H9 (cell line): ENCODE measurements at regions not wholly inside any gene's neighbourhood (a gene's known extent, or its start where the extent isn't known, plus 50 kb on each side); places are given as distances from the start of the nearest gene placed in this dataset.

Source experiments
- DNase-seq: peaks from one replicate; pipeline ENCODE4 v3.0.0-alpha.2; 2017
- H2AFZ ChIP-seq: one replicate; pipeline ENCODE4 v1.6.1; 2013; ENCODE audit warnings: mild to moderate bottlenecking, low read length, control low read depth, moderate library complexity
- H2AK5ac ChIP-seq: 2 replicates; pipeline ENCODE4 v1.6.1; 2013; ENCODE audit warnings: low read length, control low read depth, mixed read lengths; ENCODE audit not compliant: insufficient read length
- H2BK120ac ChIP-seq: one replicate; pipeline ENCODE4 v1.6.1; 2013; ENCODE audit warnings: low read depth, mild to moderate bottlenecking, low read length, control low read depth, inconsistent platforms; ENCODE audit not compliant: poor library complexity, severe bottlenecking
- H2BK12ac ChIP-seq: 2 replicates; pipeline ENCODE4 v1.6.1; 2013; ENCODE audit warnings: low read length, control low read depth, mixed read lengths, low read depth; ENCODE audit not compliant: insufficient read length
- H2BK15ac ChIP-seq: 2 replicates; pipeline ENCODE4 v1.6.1; 2013; ENCODE audit warnings: low read depth, low read length, control low read depth
- H2BK20ac ChIP-seq: one replicate; pipeline ENCODE4 v1.6.1; 2013; ENCODE audit warnings: low read depth, mild to moderate bottlenecking, low read length, control low read depth, inconsistent platforms; ENCODE audit not compliant: poor library complexity, severe bottlenecking
- H2BK5ac ChIP-seq: 2 replicates; pipeline ENCODE4 v1.6.1; 2013; ENCODE audit warnings: low read length, control low read depth, mixed read lengths; ENCODE audit not compliant: insufficient read length
- H3K14ac ChIP-seq: 2 replicates; pipeline ENCODE4 v1.6.1; 2013; ENCODE audit warnings: low read length, control low read depth; ENCODE audit not compliant: insufficient read depth
- H3K18ac ChIP-seq: 2 replicates; pipeline ENCODE4 v1.6.1; 2013; ENCODE audit warnings: low read depth, mild to moderate bottlenecking, mixed read lengths, low read length, control low read depth; ENCODE audit not compliant: insufficient read length
- H3K23ac ChIP-seq: 2 replicates; pipeline ENCODE4 v1.6.1; 2013; ENCODE audit warnings: low read length, control low read depth, mixed read lengths, low read depth; ENCODE audit not compliant: insufficient read length
- H3K23me2 ChIP-seq: 2 replicates; pipeline ENCODE4 v1.6.1; 2013; ENCODE audit warnings: low read depth, mild to moderate bottlenecking, mixed read lengths, low read length, control low read depth; ENCODE audit not compliant: insufficient read length, poor library complexity, severe bottlenecking
- H3K27ac ChIP-seq: 2 replicates; pipeline ENCODE4 v1.5.1; 2013; ENCODE audit warnings: low read length, control low read depth, mixed read lengths, low read depth; ENCODE audit not compliant: insufficient read length
- H3K27me3 ChIP-seq: 2 replicates; pipeline ENCODE4 v1.6.1; 2013; ENCODE audit warnings: low read length, control low read depth, inconsistent platforms; ENCODE audit not compliant: insufficient read depth
- H3K4ac ChIP-seq: 2 replicates; pipeline ENCODE4 v1.6.1; 2013; ENCODE audit warnings: low read depth, mild to moderate bottlenecking, control low read depth, inconsistent platforms, low read length, moderate library complexity
- H3K4me1 ChIP-seq: 2 replicates; pipeline ENCODE4 v1.6.1; 2013; ENCODE audit warnings: low read length, control low read depth, inconsistent platforms; ENCODE audit not compliant: insufficient read depth
- H3K4me2 ChIP-seq: 2 replicates; pipeline ENCODE4 v1.6.1; 2013; ENCODE audit warnings: low read length, control low read depth, mixed read lengths; ENCODE audit not compliant: insufficient read length, insufficient read depth
- H3K56ac ChIP-seq: 2 replicates; pipeline ENCODE4 v1.6.1; 2013; ENCODE audit warnings: low read depth, mild to moderate bottlenecking, mixed read lengths, low read length, control low read depth; ENCODE audit not compliant: insufficient read length
- H3K79me1 ChIP-seq: 2 replicates; pipeline ENCODE4 v1.6.1; 2013; ENCODE audit warnings: low read depth, mild to moderate bottlenecking, moderate library complexity, low read length, control low read depth, inconsistent platforms; ENCODE audit not compliant: insufficient read depth, poor library complexity, severe bottlenecking
- H3K79me2 ChIP-seq: 2 replicates; pipeline ENCODE4 v1.6.1; 2013; ENCODE audit warnings: low read length, control low read depth, inconsistent platforms; ENCODE audit not compliant: insufficient read depth
- H3K9ac ChIP-seq: 2 replicates; pipeline ENCODE4 v1.6.1; 2013; ENCODE audit warnings: low read length, control low read depth, mixed read lengths; ENCODE audit not compliant: insufficient read length; ENCODE audit errors: extremely low read depth
- H3K9me3 ChIP-seq: one replicate; pipeline ENCODE4 v1.6.1; 2013; ENCODE audit warnings: low read depth, low read length, inconsistent platforms; ENCODE audit not compliant: control insufficient read depth
- H3T11ph ChIP-seq: one replicate; pipeline ENCODE4 v1.6.1; 2013; ENCODE audit warnings: mild to moderate bottlenecking, low read length, control low read depth, inconsistent platforms
- H4K20me1 ChIP-seq: one replicate; pipeline ENCODE4 v1.6.1; 2013; ENCODE audit not compliant: control insufficient read depth, insufficient read length, insufficient read depth
- H4K5ac ChIP-seq: 2 replicates; pipeline ENCODE4 v1.6.1; 2013; ENCODE audit warnings: low read depth, mild to moderate bottlenecking, mixed read lengths, low read length, control low read depth; ENCODE audit not compliant: insufficient read length
- H4K8ac ChIP-seq: replicated peaks from 2 replicates; pipeline ENCODE4 v1.6.1; 2013; ENCODE audit warnings: low read length, control low read depth, mixed read lengths, low read depth; ENCODE audit not compliant: insufficient read length
- H4K91ac ChIP-seq: 2 replicates; pipeline ENCODE4 v1.6.1; 2013; ENCODE audit warnings: low read depth, mild to moderate bottlenecking, moderate library complexity, mixed read lengths, low read length, control low read depth; ENCODE audit not compliant: insufficient read length
- H3K27ac Mint-ChIP-seq, 3 experiments: 2 replicates in 2 of 3; 3 replicates in 1 of 3; pipeline ENCODE4 v1.8.0; 2020 to 2021; ENCODE audit warnings: mixed read lengths in 3 of 3, mild to moderate bottlenecking in 1 of 3, moderate library complexity in 1 of 3
- H3K27me3 Mint-ChIP-seq: 2 replicates; pipeline ENCODE4 v1.8.0; 2021; ENCODE audit warnings: low read depth, mild to moderate bottlenecking, moderate library complexity, mixed read lengths
- H3K36me3 Mint-ChIP-seq, 3 experiments: 2 replicates in 2 of 3; 3 replicates in 1 of 3; pipeline ENCODE4 v1.8.0; 2020 to 2021; ENCODE audit warnings: low read depth in 3 of 3, mixed read lengths in 3 of 3; ENCODE audit not compliant: insufficient read depth in 1 of 3
- H3K4me1 Mint-ChIP-seq, 2 experiments: 2 replicates each; pipeline ENCODE4 v1.8.0; 2020; ENCODE audit warnings: mixed read lengths in 2 of 2
- H3K4me3 Mint-ChIP-seq, 2 experiments: 2 replicates in 1 of 2; 3 replicates in 1 of 2; pipeline ENCODE4 v1.8.0; 2020 to 2021; ENCODE audit warnings: mild to moderate bottlenecking in 2 of 2, mixed read lengths in 2 of 2, moderate library complexity in 1 of 2
- H3K9me3 Mint-ChIP-seq, 2 experiments: 2 replicates in 1 of 2; 3 replicates in 1 of 2; pipeline ENCODE4 v1.8.0; 2020; ENCODE audit warnings: mild to moderate bottlenecking in 2 of 2, mixed read lengths in 2 of 2, moderate library complexity in 1 of 2
- WGBS: extraction: QIAGEN DNeasy Blood & Tissue Kit; methylation state at CpG from one replicate; pipeline ENCODE4 v1.1.7; 2013; ENCODE audit warnings: missing lambda C conversion rate, low lambda C conversion rate, mixed read lengths; ENCODE audit not compliant: insufficient read length; ENCODE audit errors: extremely low coverage; 5-methylcytosine and 5-hydroxymethylcytosine counted together
- TF ChIP-seq, protein P1 (sequence below): fragments of 200-600 bp; sonication (generic); conservative IDR thresholded peaks from 3 replicates; pipeline ENCODE4 v1.8.0; 2021; ENCODE audit warnings: antibody characterized with exemption, mild to moderate bottlenecking

DNA sequence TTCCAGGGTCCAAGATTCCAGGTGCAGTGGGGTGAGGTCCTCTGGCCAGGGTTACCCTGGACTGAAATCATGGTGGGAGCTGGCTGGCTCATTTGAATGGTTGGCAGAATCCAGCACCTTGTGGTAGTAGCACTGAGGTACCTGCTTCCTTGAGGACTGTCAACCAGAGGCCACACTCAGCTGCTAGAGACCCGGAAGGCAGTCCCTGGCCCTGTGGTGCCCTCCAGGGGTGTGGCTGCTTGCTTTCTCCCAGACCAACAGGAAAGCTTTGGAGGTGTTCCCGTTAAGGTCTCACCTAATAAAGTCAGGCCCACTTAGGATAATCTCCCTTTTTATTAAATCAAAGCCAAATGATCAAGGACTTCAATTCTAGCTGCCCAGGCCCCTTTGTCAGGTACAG is 107.7 kb upstream of the GDF10 start:
- Histone ChIP-seq H3K23me2 (no peaks in the 10 kb centered on the region), H3K9ac (no peak overlapping the region), H2AFZ (no peak overlapping the region), H3T11ph (no peak overlapping the region), H3K79me2 (no peaks in the 10 kb centered on the region), H4K5ac (no peak overlapping the region), H3K9me3 (no peaks in the 10 kb centered on the region), H2AK5ac (no peak overlapping the region), H3K4me1 (no peaks in the 10 kb centered on the region), H3K79me1 (no peaks in the 10 kb centered on the region), H3K4me2 (no peak overlapping the region), H3K18ac (no peak overlapping the region), H4K91ac (no peak overlapping the region), H4K20me1 (no peaks in the 10 kb centered on the region), H3K27me3 (no peaks in the 10 kb centered on the region), H4K8ac (no peak overlapping the region), H3K4ac (no peak overlapping the region), H2BK20ac (no peak overlapping the region), H3K14ac (no peak overlapping the region), H2BK12ac (no peak overlapping the region), H2BK15ac (no peak overlapping the region), H3K27ac (no peak overlapping the region), H2BK120ac (no peak overlapping the region), H3K23ac (no peak overlapping the region), H3K56ac (no peak overlapping the region), H2BK5ac (no peak overlapping the region)
- no peaks in the 10 kb centered on the region; a peak in 2 of 4 replicates for H3K4me1 Mint-ChIP-seq
- TF ChIP-seq, protein P1, sequence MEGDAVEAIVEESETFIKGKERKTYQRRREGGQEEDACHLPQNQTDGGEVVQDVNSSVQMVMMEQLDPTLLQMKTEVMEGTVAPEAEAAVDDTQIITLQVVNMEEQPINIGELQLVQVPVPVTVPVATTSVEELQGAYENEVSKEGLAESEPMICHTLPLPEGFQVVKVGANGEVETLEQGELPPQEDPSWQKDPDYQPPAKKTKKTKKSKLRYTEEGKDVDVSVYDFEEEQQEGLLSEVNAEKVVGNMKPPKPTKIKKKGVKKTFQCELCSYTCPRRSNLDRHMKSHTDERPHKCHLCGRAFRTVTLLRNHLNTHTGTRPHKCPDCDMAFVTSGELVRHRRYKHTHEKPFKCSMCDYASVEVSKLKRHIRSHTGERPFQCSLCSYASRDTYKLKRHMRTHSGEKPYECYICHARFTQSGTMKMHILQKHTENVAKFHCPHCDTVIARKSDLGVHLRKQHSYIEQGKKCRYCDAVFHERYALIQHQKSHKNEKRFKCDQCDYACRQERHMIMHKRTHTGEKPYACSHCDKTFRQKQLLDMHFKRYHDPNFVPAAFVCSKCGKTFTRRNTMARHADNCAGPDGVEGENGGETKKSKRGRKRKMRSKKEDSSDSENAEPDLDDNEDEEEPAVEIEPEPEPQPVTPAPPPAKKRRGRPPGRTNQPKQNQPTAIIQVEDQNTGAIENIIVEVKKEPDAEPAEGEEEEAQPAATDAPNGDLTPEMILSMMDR, result no peak
- H3K27me3 Mint-ChIP-seq, result peaks cover 3% of the 10 kb centered on the region
- no peaks in the 10 kb centered on the region for H3K36me3 Mint-ChIP-seq
- H3K9me3 Mint-ChIP-seq, result peaks cover 0 to 8% of the 10 kb centered on the region in 2 experiments; a peak in 4 of 5 replicates
- no CpG with 5 or more reads among the region's 2 CpGs for WGBS
- no peak overlapping the region for H3K27ac Mint-ChIP-seq
- DNase-seq, result no peak
- H3K4me3 Mint-ChIP-seq, result no peak overlapping the region
